NCI-H524 (cell line): ENCODE measurements at regions not wholly inside any gene's neighbourhood (a gene's known extent, or its start where the extent isn't known, plus 50 kb on each side); places are given as distances from the start of the nearest gene placed in this dataset.
A peak's percentile ranks its signal among the peaks of the same experiment; 100 is the strongest.

ENCODE experiments used
- DNase-seq, 2 experiments: peaks; one replicate each; lab custom pipeline; 2025; lab: John Stamatoyannopoulos, UW

- DNase-seq = no peak
These were observed 168.5 kb upstream of the GLI2 start for GRCh38 chr2:120567128-120567527.

- no peak for DNase-seq
These were observed 167.3 kb upstream of the GLI2 start for GRCh38 chr2:120568089-120568974.

- DNase-seq = no peak
These were observed 166.7 kb upstream of the GLI2 start for GRCh38 chr2:120568975-120569268.

- DNase-seq = no peak
These were observed 165.7 kb upstream of the GLI2 start for GRCh38 chr2:120570001-120570400.

GRCh38 chr2:120570546-120570945 is 165.1 kb upstream of the GLI2 start:
- no peak for DNase-seq

- no peak for DNase-seq
These were observed 164.5 kb upstream of the GLI2 start for GRCh38 chr2:120571015-120571728.

- DNase-seq = no peak
These were observed 163.4 kb upstream of the GLI2 start for GRCh38 chr2:120572226-120572625.

GRCh38 chr2:120574620-120575019 is 161.0 kb upstream of the GLI2 start:
- no peak for DNase-seq

GRCh38 chr2:120575966-120576365 is 159.7 kb upstream of the GLI2 start:
- no peak for DNase-seq

- peak in 1 of 2 experiments; percentile 22 for DNase-seq
These were observed 158.9 kb upstream of the GLI2 start for GRCh38 chr2:120576509-120577474.

GRCh38 chr2:120577721-120578295 is 157.9 kb upstream of the GLI2 start:
- no peak for DNase-seq

GRCh38 chr2:120578576-120579352 is 156.9 kb upstream of the GLI2 start:
- no peak for DNase-seq

GRCh38 chr2:120579916-120580685 is 155.6 kb upstream of the GLI2 start:
- peak in 1 of 2 experiments; percentile 20 for DNase-seq

- no peak for DNase-seq
These were observed 155.0 kb upstream of the GLI2 start for GRCh38 chr2:120580709-120581108.

- DNase-seq = no peak
These were observed 152.5 kb upstream of the GLI2 start for GRCh38 chr2:120583121-120583520.

- DNase-seq = no peak
These were observed 151.7 kb upstream of the GLI2 start for GRCh38 chr2:120583851-120584570.

- no peak for DNase-seq
These were observed 149.0 kb upstream of the GLI2 start for GRCh38 chr2:120586507-120587278.

- no peak for DNase-seq
These were observed 148.2 kb upstream of the GLI2 start for GRCh38 chr2:120587279-120587996.
